Stimulated activated CD4-positive, alpha-beta T cell treated with anti-CD3 and anti-CD28 coated beads, Interleukin-15, amount 100 ng/mL, for 48 hours (primary cell): ENCODE measurements at regions not wholly inside any gene's neighbourhood (a gene's known extent, or its start where the extent isn't known, plus 50 kb on each side); places are given as distances from the start of the nearest gene placed in this dataset.
A peak's percentile ranks its signal among the peaks of the same experiment; 100 is the strongest.
"Not testable (repeated sequence)": the region's sequence is repeated elsewhere in the genome, so short reads cannot be mapped to it uniquely, and the experiment has no call there.

Experiments used
- DNase-seq, 2 donors: peaks; one replicate each; pipeline ENCODE4 v3.0.0-alpha.2; 2020; ENCODE audit warnings: low read depth in 2 of 2

- DNase-seq: no peak
These were observed 106.5 kb downstream of the KLF13 start for GRCh38 chr15:31433091-31433490.

- no peak for DNase-seq
These were observed 106.9 kb downstream of the KLF13 start for GRCh38 chr15:31433574-31433973.

DNA sequence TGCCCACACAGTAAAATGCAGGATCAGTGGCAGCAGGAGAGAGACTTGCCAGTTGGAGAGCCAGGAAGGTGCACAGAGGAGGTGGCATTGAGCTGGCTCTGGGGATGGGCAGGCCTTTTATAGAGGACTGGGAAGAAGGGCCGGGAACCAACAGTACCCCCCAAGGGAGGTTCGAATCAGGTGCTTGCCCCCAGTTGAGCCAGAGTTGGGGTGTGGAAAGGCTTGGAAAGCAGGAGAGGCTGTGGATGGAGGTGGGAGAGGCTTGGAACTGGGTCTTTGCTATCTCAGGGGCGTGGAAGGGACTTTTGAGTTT is 107.6 kb downstream of the KLF13 start:
- no peak for DNase-seq

DNA sequence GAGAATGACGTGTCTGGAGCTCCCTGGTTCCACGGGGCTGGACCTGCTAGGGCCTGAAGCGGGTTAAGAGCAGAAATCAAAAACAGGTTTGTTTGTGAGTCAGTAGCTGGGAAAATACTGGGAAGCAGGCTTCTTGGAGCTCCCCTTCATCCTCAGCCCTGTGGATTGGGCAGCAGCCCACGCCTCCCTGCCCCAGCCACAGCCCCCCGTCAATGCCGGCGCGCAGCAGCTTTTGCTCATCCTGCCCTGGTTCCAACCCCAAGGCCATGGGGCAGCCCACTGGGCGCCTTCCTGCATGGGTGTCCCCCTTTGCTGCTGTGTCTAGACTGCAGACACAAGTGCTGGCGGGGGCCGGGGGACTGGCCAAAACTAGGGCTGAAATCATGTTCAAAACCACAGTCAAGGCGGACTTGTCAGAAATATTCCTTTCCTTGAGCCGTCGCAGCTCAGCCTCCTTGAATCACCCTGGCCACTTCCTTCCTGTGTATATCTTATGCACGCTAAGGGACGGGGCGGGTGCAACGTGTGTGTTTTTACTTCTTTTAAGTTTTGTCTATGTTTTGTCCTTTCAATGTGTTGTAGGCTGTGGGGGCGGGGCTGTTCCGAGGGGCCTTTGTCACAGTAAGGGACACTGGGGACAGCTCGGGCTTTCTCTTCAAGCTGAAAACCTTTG is 108.1 kb downstream of the KLF13 start:
- DNase-seq: peak; percentile 81 to 83

DNA sequence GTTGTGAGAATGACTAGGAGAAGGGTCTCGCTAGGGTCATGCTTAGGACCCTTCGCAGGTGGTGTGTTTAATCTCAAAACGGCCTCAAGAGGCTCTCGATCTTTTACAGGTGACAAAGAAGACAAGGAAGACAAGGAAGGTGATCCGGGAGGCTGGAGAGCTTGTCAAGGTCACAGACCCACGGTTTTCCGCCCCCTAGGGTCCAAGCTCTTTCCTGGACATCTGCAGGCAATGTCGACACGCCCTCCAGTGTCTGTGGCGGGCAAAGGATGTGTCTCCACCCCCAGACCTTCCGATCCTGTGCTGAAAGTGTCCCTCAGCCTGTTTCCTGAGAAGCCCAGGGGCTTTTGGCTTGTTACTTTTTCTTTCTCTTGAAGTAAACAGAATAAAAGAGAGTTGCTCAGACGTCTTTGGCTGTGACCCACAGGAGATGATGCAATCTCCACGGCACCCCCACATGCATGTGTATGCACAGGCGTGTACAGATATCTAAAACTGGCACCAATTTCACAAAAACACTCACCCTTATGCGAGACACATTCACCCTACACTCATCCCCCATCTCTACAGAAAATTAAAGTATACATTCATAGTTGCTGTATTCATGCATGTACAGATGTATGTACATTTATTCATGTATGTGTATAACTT is 108.8 kb downstream of the KLF13 start:
- peak; percentile 76 to 81 for DNase-seq

DNA sequence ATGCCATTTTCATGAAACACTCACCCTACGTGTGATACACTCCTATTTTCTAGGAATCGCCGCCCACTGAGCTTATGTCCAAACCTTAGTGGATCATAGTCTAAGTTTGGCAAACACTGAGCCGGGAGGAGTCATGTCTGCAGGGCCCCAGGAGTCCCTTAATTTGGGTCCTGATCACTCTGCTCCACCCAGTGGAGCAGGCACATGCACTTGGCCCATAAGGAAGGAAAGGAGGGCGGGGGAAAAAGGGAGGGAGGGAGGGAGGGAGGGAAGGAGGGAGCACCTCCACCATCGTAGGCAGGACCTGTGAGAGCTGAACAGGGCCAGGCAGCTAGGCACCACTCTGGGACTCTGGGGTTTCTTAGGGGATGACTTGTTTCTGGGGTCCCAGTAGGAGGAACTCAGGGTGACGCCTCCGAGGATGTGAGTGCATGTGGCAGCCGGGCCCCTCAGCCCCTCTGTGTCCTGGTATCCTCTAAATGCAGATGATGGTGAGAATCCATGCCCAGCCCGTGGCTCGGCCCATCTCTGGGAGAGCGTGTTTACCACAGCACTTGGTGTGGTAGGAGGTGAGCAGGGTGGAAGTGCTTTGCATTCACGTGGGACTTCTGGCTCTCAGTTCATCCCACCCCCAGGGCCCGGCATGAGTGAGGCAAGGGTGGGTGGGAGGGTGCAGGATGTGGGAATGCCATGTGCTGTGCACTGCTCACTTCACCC is 109.4 kb downstream of the KLF13 start:
- peak; percentile 47 to 49 for DNase-seq

DNA sequence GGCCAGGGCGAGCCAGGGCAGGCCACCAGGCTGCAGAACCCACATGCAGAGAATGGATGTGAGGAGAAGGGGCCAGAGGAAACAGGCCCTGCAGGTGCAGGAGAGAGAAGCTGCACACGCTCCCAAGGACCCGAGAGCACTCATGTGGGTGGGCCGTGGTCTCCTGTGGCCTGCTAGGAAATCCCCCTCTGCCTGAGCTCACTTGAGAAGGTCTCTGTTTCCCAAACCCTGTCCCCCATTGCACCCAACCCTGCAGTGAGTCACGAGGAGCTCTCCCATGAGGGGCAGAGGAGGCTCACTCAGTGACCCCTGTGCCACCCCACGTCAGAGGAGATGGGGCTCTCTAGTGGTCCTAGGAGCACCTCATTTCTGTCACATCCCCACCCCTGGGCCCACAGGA is 111.1 kb downstream of the KLF13 start:
- DNase-seq: peak; percentile 53

GRCh38 chr15:31438601-31439265 is 112.1 kb downstream of the KLF13 start:
- no peak for DNase-seq

DNA sequence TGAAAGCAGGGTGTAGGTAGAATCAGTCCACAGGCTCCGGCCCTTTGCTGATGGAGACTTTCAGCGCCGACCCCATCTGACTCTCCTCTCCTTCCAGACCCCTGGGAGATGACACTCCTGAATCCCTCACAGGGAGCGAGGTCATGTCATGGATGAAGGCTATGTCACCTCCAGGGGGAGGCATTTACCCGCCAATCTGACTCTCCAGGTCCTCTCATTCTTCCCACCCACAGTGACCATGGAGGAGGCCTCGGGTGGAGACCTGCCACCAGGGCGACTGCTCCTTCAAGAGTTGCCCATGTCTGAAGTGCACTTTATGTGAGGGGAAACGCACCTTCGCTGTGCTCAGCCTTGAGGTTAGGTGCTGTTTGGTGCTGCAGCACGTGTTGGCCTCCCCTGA is 112.7 kb downstream of the KLF13 start:
- peak in 1 of 2 donors; percentile 34 for DNase-seq

DNA sequence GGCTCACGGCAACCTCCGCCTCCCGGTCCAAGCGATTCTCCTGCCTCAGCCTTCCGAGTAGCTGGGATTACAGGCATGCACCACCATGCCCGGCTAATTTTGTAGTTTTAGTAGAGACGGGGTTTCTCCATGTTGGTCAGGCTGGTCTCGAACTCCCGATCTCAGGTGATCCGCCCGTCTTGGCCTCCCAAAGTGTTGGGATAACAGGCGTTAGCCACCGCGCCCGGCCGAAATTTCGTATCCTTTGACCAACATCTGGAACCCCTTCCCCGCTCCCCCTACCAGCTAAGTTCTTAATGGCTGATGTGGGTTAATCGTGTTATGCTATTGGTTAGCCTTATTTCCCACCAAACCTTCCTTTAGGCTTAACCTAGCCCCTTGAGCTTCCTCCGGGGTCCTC is 113.6 kb downstream of the KLF13 start:
- not testable (repeated sequence) for DNase-seq

DNA sequence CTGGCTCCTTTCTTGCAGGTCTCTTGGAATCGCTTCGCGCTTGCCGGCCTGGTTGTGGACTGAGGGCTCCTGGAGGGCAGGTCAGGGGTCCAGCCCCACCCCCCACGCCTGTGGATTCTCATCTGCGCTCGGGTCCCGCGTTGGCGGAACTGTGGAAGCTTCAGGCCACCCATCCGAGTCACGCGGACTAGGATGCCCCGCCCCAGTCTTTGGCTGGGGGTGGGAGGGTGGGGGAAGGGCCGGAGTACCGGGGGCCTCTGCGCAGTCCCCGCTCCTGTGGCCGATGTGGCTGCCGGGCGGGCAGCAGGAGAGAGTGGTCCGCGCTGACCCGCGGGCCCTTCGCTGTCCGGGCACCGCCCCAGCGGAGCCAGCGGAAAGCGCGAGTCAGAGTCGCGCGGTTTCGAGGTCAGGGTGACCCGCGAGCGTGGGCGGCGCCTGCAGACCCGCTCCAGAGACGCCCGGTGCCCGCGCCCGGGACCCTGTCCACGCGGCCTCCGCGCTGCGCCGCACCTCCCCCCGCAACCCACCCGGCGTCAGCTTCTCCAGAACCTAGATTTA is 114.2 kb downstream of the KLF13 start:
- peak in 1 of 2 donors; percentile 30 for DNase-seq

DNA sequence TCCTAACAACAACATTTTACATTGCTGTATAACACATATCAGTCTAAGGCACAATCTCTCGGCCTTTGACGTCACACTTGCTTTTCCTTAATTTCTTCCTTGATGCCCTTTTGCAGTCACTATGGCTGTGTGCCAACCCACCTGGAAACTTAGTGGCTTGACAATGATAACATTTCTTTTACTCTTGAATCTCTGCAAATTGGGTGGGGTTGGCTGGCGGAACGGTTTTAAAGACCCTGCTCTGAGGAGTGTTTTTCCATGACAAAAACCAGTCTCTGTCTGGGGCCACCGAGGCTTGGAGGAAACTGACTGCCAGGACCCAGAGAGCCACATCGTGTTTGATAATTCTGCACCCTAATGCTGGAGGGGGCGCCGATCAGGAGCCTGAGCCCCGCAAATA is 115.6 kb downstream of the KLF13 start:
- DNase-seq: no peak

GRCh38 chr15:31442699-31443111 is 116.1 kb downstream of the KLF13 start:
- no peak for DNase-seq

- no peak for DNase-seq
These were observed 118.2 kb downstream of the KLF13 start for GRCh38 chr15:31444844-31445243.

- no peak for DNase-seq
These were observed 119.9 kb downstream of the KLF13 start for GRCh38 chr15:31446546-31446945.

- DNase-seq: no peak
These were observed 121.4 kb downstream of the KLF13 start for GRCh38 chr15:31447931-31448634.

GRCh38 chr15:31448635-31448979 is 122.0 kb downstream of the KLF13 start:
- DNase-seq: no peak

DNA sequence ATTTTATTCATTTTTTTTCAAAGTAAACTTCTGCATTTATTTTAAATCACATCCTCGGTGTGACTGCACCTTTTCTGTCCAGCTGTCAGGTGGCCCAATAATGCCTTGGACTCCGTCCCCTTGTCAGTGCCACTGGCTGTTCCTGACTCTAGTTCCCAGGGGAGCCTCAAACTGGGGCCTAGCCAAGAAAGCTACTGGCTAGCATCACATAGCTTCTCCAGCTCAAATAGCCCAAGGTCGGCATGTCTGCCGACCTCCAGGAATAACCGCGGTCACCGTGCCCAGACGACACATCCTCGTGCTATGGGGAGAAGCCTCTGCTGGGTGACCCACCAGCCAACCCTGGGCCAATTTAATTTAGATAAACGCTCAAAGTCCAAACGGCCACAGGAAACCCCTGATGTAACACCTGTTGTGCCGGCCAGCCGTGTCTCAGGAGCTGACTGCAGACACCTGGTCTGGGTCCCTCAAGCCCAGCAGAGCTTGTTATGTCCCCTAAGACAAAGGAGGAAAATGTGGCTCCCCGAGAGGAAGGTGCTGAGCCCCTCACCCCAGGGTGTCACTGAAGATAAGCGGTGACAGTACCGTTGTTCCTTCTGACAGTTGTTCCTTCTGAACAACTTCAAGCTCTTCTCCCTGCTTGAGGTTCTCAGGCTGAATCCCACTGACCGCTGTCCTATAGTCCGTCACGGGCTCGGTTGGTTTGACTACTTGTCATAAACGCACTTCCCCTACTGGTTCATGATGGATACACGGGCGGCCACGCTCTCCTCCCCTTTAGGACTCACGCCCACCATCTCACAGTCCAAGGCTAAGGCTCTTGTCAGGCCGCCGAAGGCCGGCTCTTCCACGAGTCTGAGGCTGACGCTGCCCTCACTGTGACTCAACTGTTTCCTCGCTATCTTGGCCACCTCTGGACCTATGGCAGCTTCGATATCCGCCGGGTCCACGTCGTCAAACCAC is 126.2 kb downstream of the KLF13 start:
- DNase-seq: no peak

DNA sequence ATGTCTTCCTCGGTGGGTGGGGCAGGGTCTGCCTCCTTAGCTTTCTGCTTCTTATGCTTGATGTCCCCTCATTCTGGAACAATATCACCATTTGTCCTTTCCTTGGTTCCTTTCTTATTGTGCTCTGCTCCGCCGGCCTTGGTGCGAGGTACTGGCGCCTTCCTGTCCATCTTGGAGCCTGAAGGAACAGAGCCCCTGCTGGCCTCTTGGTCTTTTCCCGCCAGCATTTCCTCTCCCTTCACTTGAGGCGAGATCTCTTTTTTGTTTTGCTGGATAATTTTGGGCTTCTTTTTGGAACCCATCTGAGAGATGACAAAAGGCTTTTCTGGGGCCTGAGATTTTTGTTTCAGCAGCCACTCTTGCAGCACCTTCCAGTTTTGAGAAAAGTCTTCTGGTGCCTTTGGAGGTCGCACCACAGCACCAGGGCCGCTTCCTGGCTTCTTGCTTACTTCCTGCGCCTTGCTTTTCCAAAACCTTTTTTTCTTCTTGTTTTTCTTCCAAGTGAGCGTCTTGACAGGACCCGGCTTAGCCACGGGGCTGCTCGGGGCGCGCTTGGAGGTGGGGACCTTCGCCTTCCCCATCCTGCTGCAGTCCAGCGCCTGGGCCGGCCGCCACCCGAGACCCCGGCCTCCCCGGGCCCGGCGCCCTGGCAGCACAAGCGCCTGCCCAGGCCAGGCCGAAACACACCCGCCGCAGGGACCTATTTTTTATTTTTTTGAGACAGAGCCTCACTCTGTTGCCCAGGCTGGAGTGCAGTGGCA is 127.1 kb downstream of the KLF13 start:
- DNase-seq: no peak

GRCh38 chr15:31455499-31455898 is 128.9 kb downstream of the KLF13 start:
- no peak for DNase-seq
